ENCODE measurements at regions not wholly inside any gene's neighbourhood (a gene's known extent, or its start where the extent isn't known, plus 50 kb on each side); places are given as distances from the start of the nearest gene placed in this dataset.

- no peak for DNase-seq (ENCODE audit: extremely low read depth, low read depth)
- no peak for TF ChIP-seq CTCF (IDR thresholded peaks at IDR 0.05; ENCODE audit: low read depth, low read length)
Measured at GRCh38 chr2:3059141-3059925, 318.3 kb downstream of the EIPR1 start.

- no peak for DNase-seq (ENCODE audit: extremely low read depth, low read depth)
- no peak for TF ChIP-seq CTCF (IDR thresholded peaks at IDR 0.05; ENCODE audit: low read depth, low read length)
Measured at GRCh38 chr2:3054066-3054465, 323.6 kb downstream of the EIPR1 start.

DNA sequence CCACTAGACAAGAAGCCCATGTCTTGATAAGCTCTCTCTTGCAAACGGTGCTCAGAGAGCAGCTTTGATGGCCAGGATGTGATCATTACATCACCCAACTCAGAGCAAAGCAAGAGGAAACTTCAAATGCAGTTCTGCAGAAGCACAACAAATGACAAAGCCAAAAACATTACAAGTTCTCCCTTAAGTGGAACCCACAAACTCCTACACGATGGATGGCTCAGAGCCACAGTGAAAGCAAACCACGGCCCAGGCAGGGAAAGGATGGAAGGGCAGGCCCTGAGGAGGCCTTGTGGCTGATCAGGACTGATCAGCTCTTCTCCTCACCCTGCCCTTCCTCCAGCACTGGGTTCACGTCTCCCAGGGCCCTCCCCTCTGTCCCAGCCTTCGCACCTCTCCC, 326.4 kb downstream of the EIPR1 start:
- no peak for DNase-seq (ENCODE audit: extremely low read depth, low read depth)
- no peak for TF ChIP-seq CTCF (IDR thresholded peaks at IDR 0.05; ENCODE audit: low read depth, low read length)

GRCh38 chr2:3046170-3046865, 331.3 kb downstream of the EIPR1 start:
- DNase-seq (ENCODE audit: extremely low read depth, low read depth) = no peak
- no peak for TF ChIP-seq CTCF (IDR thresholded peaks at IDR 0.05; ENCODE audit: low read depth, low read length)

- no peak for DNase-seq (ENCODE audit: extremely low read depth, low read depth)
- TF ChIP-seq CTCF (IDR thresholded peaks at IDR 0.05; ENCODE audit: low read depth, low read length) = no peak
Measured at GRCh38 chr2:3045318-3045921, 332.2 kb downstream of the EIPR1 start.

- no peak for DNase-seq (ENCODE audit: extremely low read depth, low read depth)
- TF ChIP-seq CTCF (IDR thresholded peaks at IDR 0.05; ENCODE audit: low read depth, low read length) = no peak
Measured at GRCh38 chr2:3044587-3045317, 332.9 kb downstream of the EIPR1 start.

Measured in AG09319 (cell line).